Progenitor cell of endocrine pancreas (in vitro differentiated cells): ENCODE measurements at regions not wholly inside any gene's neighbourhood (a gene's known extent, or its start where the extent isn't known, plus 50 kb on each side); places are given as distances from the start of the nearest gene placed in this dataset.
A peak's percentile ranks its signal among the peaks of the same experiment; 100 is the strongest.

Experiments
- DNase-seq: peaks from one replicate; pipeline ENCODE4 v3.0.0; 2021; ENCODE audit warnings: low spot score; ENCODE audit not compliant: unreplicated experiment
- H3K27ac Mint-ChIP-seq: 2 replicates; pipeline ENCODE4 v1.8.0; 2021; ENCODE audit warnings: mild to moderate bottlenecking, moderate library complexity, mixed read lengths
- H3K27me3 Mint-ChIP-seq: 2 replicates; pipeline ENCODE4 v1.8.0; 2021; ENCODE audit warnings: mixed read lengths
- H3K36me3 Mint-ChIP-seq: 2 replicates; pipeline ENCODE4 v1.8.0; 2022; ENCODE audit warnings: mixed read lengths; ENCODE audit not compliant: insufficient read depth
- H3K4me1 Mint-ChIP-seq: 2 replicates; pipeline ENCODE4 v1.8.0; 2021; ENCODE audit warnings: low read depth, mixed read lengths
- H3K4me3 Mint-ChIP-seq: 2 replicates; pipeline ENCODE4 v1.8.0; 2021; ENCODE audit warnings: low read depth, mild to moderate bottlenecking, moderate library complexity, mixed read lengths
- H3K9me3 Mint-ChIP-seq: 2 replicates; pipeline ENCODE4 v1.8.0; 2021; ENCODE audit warnings: low read depth, mixed read lengths
- CTCF ChIP-seq: fragments of 200-600 bp; sonication (generic); IDR thresholded peaks from one replicate; pipeline ENCODE4 v1.5.0; 2021; ENCODE audit warnings: antibody characterized with exemption, mild to moderate bottlenecking; ENCODE audit not compliant: unreplicated experiment

GRCh38 chr6:97557355-97557754 lies 274.3 kb upstream of the MMS22L start:
- no peak for TF ChIP-seq CTCF
- H3K9me3 Mint-ChIP-seq, result peaks cover 9% of the 10 kb centered on the region
- no peak for DNase-seq
- H3K4me3 Mint-ChIP-seq, result no peak overlapping the region
- H3K4me1 Mint-ChIP-seq, result peaks cover 2% of the 10 kb centered on the region
- no peaks in the 10 kb centered on the region for H3K27me3 Mint-ChIP-seq
- no peaks in the 10 kb centered on the region for H3K36me3 Mint-ChIP-seq
- no peak overlapping the region for H3K27ac Mint-ChIP-seq

- Mint-ChIP-seq H3K27me3 (no peaks in the 10 kb centered on the region), H3K9me3 (peaks cover 9% of the 10 kb centered on the region), H3K36me3 (no peaks in the 10 kb centered on the region), H3K27ac (no peak overlapping the region), H3K4me3 (no peak overlapping the region), H3K4me1 (no peaks in the 10 kb centered on the region)
- no peak for DNase-seq
- TF ChIP-seq CTCF, result no peak
These were observed 280.5 kb upstream of the MMS22L start for GRCh38 chr6:97563529-97563928.

- H3K4me3 Mint-ChIP-seq, result no peak overlapping the region
- no peaks in the 10 kb centered on the region for H3K9me3 Mint-ChIP-seq
- no peaks in the 10 kb centered on the region for H3K4me1 Mint-ChIP-seq
- no peak for TF ChIP-seq CTCF
- DNase-seq, result no peak
- H3K27me3 Mint-ChIP-seq, result no peaks in the 10 kb centered on the region
- H3K36me3 Mint-ChIP-seq, result no peaks in the 10 kb centered on the region
- no peak overlapping the region for H3K27ac Mint-ChIP-seq
These were observed 289.9 kb upstream of the MMS22L start for GRCh38 chr6:97572943-97573342.

GRCh38 chr6:97586344-97586743 lies 303.3 kb upstream of the MMS22L start:
- Mint-ChIP-seq H3K36me3 (no peaks in the 10 kb centered on the region), H3K27ac (no peak overlapping the region), H3K27me3 (no peaks in the 10 kb centered on the region), H3K9me3 (peaks cover 1% of the 10 kb centered on the region), H3K4me3 (no peak overlapping the region), H3K4me1 (no peaks in the 10 kb centered on the region)
- DNase-seq, result no peak
- peak; percentile 15 for TF ChIP-seq CTCF

- Mint-ChIP-seq H3K4me1 (no peaks in the 10 kb centered on the region), H3K9me3 (peaks cover 13% of the 10 kb centered on the region), H3K4me3 (no peak overlapping the region), H3K36me3 (peaks cover 2% of the 10 kb centered on the region), H3K27ac (no peak overlapping the region), H3K27me3 (no peaks in the 10 kb centered on the region)
- no peak for DNase-seq
- no peak for TF ChIP-seq CTCF
These were observed 308.9 kb upstream of the MMS22L start for GRCh38 chr6:97591955-97592354.
